ENCODE measurements at regions not wholly inside any gene's neighbourhood (a gene's known extent, or its start where the extent isn't known, plus 50 kb on each side); places are given as distances from the start of the nearest gene placed in this dataset.

GRCh38 chr14:101137234-101137633 is 233.7 kb upstream of the RTL1 start (continued):
- TF ChIP-seq, protein P1, sequence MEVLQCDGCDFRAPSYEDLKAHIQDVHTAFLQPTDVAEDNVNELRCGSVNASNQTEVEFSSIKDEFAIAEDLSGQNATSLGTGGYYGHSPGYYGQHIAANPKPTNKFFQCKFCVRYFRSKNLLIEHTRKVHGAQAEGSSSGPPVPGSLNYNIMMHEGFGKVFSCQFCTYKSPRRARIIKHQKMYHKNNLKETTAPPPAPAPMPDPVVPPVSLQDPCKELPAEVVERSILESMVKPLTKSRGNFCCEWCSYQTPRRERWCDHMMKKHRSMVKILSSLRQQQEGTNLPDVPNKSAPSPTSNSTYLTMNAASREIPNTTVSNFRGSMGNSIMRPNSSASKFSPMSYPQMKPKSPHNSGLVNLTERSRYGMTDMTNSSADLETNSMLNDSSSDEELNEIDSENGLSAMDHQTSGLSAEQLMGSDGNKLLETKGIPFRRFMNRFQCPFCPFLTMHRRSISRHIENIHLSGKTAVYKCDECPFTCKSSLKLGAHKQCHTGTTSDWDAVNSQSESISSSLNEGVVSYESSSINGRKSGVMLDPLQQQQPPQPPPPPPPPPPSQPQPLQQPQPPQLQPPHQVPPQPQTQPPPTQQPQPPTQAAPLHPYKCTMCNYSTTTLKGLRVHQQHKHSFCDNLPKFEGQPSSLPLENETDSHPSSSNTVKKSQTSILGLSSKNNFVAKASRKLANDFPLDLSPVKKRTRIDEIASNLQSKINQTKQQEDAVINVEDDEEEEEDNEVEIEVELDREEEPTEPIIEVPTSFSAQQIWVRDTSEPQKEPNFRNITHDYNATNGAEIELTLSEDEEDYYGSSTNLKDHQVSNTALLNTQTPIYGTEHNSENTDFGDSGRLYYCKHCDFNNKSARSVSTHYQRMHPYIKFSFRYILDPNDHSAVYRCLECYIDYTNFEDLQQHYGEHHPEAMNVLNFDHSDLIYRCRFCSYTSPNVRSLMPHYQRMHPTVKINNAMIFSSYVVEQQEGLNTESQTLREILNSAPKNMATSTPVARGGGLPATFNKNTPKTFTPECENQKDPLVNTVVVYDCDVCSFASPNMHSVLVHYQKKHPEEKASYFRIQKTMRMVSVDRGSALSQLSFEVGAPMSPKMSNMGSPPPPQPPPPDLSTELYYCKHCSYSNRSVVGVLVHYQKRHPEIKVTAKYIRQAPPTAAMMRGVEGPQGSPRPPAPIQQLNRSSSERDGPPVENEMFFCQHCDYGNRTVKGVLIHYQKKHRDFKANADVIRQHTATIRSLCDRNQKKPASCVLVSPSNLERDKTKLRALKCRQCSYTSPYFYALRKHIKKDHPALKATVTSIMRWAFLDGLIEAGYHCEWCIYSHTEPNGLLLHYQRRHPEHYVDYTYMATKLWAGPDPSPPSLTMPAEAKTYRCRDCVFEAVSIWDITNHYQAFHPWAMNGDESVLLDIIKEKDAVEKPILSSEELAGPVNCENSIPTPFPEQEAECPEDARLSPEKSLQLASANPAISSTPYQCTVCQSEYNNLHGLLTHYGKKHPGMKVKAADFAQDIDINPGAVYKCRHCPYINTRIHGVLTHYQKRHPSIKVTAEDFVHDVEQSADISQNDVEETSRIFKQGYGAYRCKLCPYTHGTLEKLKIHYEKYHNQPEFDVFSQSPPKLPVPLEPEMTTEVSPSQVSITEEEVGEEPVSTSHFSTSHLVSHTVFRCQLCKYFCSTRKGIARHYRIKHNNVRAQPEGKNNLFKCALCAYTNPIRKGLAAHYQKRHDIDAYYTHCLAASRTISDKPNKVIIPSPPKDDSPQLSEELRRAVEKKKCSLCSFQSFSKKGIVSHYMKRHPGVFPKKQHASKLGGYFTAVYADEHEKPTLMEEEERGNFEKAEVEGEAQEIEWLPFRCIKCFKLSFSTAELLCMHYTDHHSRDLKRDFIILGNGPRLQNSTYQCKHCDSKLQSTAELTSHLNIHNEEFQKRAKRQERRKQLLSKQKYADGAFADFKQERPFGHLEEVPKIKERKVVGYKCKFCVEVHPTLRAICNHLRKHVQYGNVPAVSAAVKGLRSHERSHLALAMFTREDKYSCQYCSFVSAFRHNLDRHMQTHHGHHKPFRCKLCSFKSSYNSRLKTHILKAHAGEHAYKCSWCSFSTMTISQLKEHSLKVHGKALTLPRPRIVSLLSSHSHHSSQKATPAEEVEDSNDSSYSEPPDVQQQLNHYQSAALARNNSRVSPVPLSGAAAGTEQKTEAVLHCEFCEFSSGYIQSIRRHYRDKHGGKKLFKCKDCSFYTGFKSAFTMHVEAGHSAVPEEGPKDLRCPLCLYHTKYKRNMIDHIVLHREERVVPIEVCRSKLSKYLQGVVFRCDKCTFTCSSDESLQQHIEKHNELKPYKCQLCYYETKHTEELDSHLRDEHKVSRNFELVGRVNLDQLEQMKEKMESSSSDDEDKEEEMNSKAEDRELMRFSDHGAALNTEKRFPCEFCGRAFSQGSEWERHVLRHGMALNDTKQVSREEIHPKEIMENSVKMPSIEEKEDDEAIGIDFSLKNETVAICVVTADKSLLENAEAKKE (CRISPR knock-in tag; IDR thresholded peaks at IDR 0.05), result no peak
- TF ChIP-seq JUNB (IDR thresholded peaks at IDR 0.05; ENCODE audit: unreplicated experiment) (no peak), ZNF114 (CRISPR knock-in tag; IDR thresholded peaks at IDR 0.05) (no peak), ZNF331 (CRISPR knock-in tag; IDR thresholded peaks at IDR 0.05; ENCODE audit: low read depth) (no peak), EZH2phosphoT487 (IDR thresholded peaks at IDR 0.05; ENCODE audit: unreplicated experiment) (no peak), POLR2AphosphoS5 (IDR thresholded peaks at IDR 0.05; ENCODE audit: low read depth) (no peak), STAT1 (IDR thresholded peaks at IDR 0.05; ENCODE audit: unreplicated experiment) (no peak), EZH2 (IDR thresholded peaks at IDR 0.05; ENCODE audit: low read depth, unreplicated experiment) (no peak), ETS1 (IDR thresholded peaks at IDR 0.05) (no peak), NANOG (IDR thresholded peaks at IDR 0.05; ENCODE audit: borderline replicate concordance) (no peak)
- TF ChIP-seq, protein P2, sequence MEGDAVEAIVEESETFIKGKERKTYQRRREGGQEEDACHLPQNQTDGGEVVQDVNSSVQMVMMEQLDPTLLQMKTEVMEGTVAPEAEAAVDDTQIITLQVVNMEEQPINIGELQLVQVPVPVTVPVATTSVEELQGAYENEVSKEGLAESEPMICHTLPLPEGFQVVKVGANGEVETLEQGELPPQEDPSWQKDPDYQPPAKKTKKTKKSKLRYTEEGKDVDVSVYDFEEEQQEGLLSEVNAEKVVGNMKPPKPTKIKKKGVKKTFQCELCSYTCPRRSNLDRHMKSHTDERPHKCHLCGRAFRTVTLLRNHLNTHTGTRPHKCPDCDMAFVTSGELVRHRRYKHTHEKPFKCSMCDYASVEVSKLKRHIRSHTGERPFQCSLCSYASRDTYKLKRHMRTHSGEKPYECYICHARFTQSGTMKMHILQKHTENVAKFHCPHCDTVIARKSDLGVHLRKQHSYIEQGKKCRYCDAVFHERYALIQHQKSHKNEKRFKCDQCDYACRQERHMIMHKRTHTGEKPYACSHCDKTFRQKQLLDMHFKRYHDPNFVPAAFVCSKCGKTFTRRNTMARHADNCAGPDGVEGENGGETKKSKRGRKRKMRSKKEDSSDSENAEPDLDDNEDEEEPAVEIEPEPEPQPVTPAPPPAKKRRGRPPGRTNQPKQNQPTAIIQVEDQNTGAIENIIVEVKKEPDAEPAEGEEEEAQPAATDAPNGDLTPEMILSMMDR (conservative IDR thresholded peaks at IDR 0.05; ENCODE audit: low read depth in 2 of 2), result no peak
